ENCODE measurements at regions not wholly inside any gene's neighbourhood (a gene's known extent, or its start where the extent isn't known, plus 50 kb on each side); places are given as distances from the start of the nearest gene placed in this dataset.

- TF ChIP-seq POLR2AphosphoS5 (IDR thresholded peaks at IDR 0.05; ENCODE audit: low read depth, low read length) (no peak), FOXP2 (optimal IDR thresholded peaks at IDR 0.05; ENCODE audit: borderline replicate concordance, extremely low read depth, extremely low read length, insufficient read depth) (no peak), REST (IDR thresholded peaks at IDR 0.05; ENCODE audit: insufficient read depth in 1 of 2, low read depth in 2 of 2, low read length in 2 of 2) (no peak), SIN3A (IDR thresholded peaks at IDR 0.05; ENCODE audit: borderline replicate concordance, insufficient read depth, low read length) (no peak), TAF1 (IDR thresholded peaks at IDR 0.05; ENCODE audit: borderline replicate concordance, insufficient read depth, low read length) (no peak)
These were observed 138.9 kb upstream of the BMPER start for GRCh38 chr7:33766405-33766804.

GRCh38 chr7:33769930-33770329, 135.4 kb upstream of the BMPER start:
- TF ChIP-seq FOXP2 (optimal IDR thresholded peaks at IDR 0.05; ENCODE audit: borderline replicate concordance, extremely low read depth, extremely low read length, insufficient read depth) (no peak), REST (IDR thresholded peaks at IDR 0.05; ENCODE audit: insufficient read depth in 1 of 2, low read depth in 2 of 2, low read length in 2 of 2) (no peak), SIN3A (IDR thresholded peaks at IDR 0.05; ENCODE audit: borderline replicate concordance, insufficient read depth, low read length) (no peak), POLR2AphosphoS5 (IDR thresholded peaks at IDR 0.05; ENCODE audit: low read depth, low read length) (no peak), TAF1 (IDR thresholded peaks at IDR 0.05; ENCODE audit: borderline replicate concordance, insufficient read depth, low read length) (no peak)

GRCh38 chr7:33770576-33770975, 134.8 kb upstream of the BMPER start:
- TF ChIP-seq TAF1 (IDR thresholded peaks at IDR 0.05; ENCODE audit: borderline replicate concordance, insufficient read depth, low read length) = no peak
- no peak for TF ChIP-seq SIN3A (IDR thresholded peaks at IDR 0.05; ENCODE audit: borderline replicate concordance, insufficient read depth, low read length)
- TF ChIP-seq FOXP2 (optimal IDR thresholded peaks at IDR 0.05; ENCODE audit: borderline replicate concordance, extremely low read depth, extremely low read length, insufficient read depth) = no peak
- no peak for TF ChIP-seq POLR2AphosphoS5 (IDR thresholded peaks at IDR 0.05; ENCODE audit: low read depth, low read length)
- no peak for TF ChIP-seq REST (IDR thresholded peaks at IDR 0.05; ENCODE audit: insufficient read depth in 1 of 2, low read depth in 2 of 2, low read length in 2 of 2)

GRCh38 chr7:33771422-33771821, 133.9 kb upstream of the BMPER start:
- TF ChIP-seq TAF1 (IDR thresholded peaks at IDR 0.05; ENCODE audit: borderline replicate concordance, insufficient read depth, low read length) = no peak
- TF ChIP-seq SIN3A (IDR thresholded peaks at IDR 0.05; ENCODE audit: borderline replicate concordance, insufficient read depth, low read length) = no peak
- no peak for TF ChIP-seq REST (IDR thresholded peaks at IDR 0.05; ENCODE audit: insufficient read depth in 1 of 2, low read depth in 2 of 2, low read length in 2 of 2)
- no peak for TF ChIP-seq FOXP2 (optimal IDR thresholded peaks at IDR 0.05; ENCODE audit: borderline replicate concordance, extremely low read depth, extremely low read length, insufficient read depth)
- no peak for TF ChIP-seq POLR2AphosphoS5 (IDR thresholded peaks at IDR 0.05; ENCODE audit: low read depth, low read length)

- no peak for TF ChIP-seq SIN3A (IDR thresholded peaks at IDR 0.05; ENCODE audit: borderline replicate concordance, insufficient read depth, low read length)
- TF ChIP-seq REST (IDR thresholded peaks at IDR 0.05; ENCODE audit: insufficient read depth in 1 of 2, low read depth in 2 of 2, low read length in 2 of 2) = no peak
- no peak for TF ChIP-seq TAF1 (IDR thresholded peaks at IDR 0.05; ENCODE audit: borderline replicate concordance, insufficient read depth, low read length)
- TF ChIP-seq FOXP2 (optimal IDR thresholded peaks at IDR 0.05; ENCODE audit: borderline replicate concordance, extremely low read depth, extremely low read length, insufficient read depth) = no peak
- no peak for TF ChIP-seq POLR2AphosphoS5 (IDR thresholded peaks at IDR 0.05; ENCODE audit: low read depth, low read length)
These were observed 132.3 kb upstream of the BMPER start for GRCh38 chr7:33773053-33773452.

All from PFSK-1 (cell line).